GM13977 (cell line): ENCODE measurements at regions not wholly inside any gene's neighbourhood (a gene's known extent, or its start where the extent isn't known, plus 50 kb on each side); places are given as distances from the start of the nearest gene placed in this dataset.

ENCODE experiments used
- DNase-seq: peaks from one replicate; pipeline ENCODE4 v3.0.0; 2012; ENCODE audit warnings: low spot score
- CTCF ChIP-seq: IDR thresholded peaks from 2 replicates; pipeline ENCODE4 v1.5.1; 2012; ENCODE audit warnings: mild to moderate bottlenecking, control low read depth; ENCODE audit not compliant: insufficient read depth; ENCODE audit errors: extremely low read depth, missing control alignments
- in situ Hi-C: fragments of 300-500 bp; cut with MboI; formaldehyde crosslinking; loops from one replicate; pipeline ENCODE4 v1.12.0; 2022; ENCODE audit warnings: low sequenced_read_pairs, low pct_unique_long_range_greater_than_20kb, mixed read lengths, inconsistent platforms; ENCODE audit not compliant: unreplicated experiment

GRCh38 chr6:53974941-53975340 is 136.3 kb upstream of the MLIP start:
- no peak for DNase-seq
- in situ Hi-C loops: no loop called here
- no peak for TF ChIP-seq CTCF

GRCh38 chr6:53975941-53976615 is 135.2 kb upstream of the MLIP start:
- in situ Hi-C loops: no loop called here
- no peak for DNase-seq
- TF ChIP-seq CTCF: no peak

GRCh38 chr6:53977551-53977950 is 133.7 kb upstream of the MLIP start:
- DNase-seq: no peak
- TF ChIP-seq CTCF: no peak
- in situ Hi-C loops: no loop called here

DNA sequence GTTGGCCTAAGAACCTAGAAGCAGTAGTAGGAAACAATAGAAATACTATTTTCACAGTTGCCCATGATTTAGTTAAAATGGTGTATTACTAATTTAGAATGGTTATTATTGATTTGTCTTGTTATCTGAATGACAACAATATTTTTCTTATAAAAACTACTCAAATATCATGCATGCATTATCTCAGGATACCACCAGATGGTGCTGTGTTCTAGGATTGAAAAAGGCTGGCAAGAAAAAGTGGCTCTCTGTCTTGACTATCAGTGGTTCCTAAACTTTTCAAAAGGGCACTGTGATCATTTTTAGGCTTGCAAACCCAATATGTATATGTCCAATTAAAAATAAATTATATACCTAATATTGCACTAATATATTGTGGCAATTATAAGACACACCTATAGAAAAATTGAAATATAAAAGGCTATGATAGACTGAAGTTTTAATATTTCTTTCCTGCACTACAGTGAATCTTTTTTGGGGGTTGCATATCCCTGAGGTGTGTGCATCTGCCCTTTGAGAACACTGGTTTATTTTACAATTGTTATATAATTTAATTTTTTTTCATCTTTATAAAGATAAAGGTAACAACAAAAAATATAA is 131.7 kb upstream of the MLIP start:
- in situ Hi-C loops: no loop called here
- peak; percentile 28 for DNase-seq

GRCh38 chr6:53982366-53983050 is 128.7 kb upstream of the MLIP start:
- TF ChIP-seq CTCF: no peak
- DNase-seq: no peak
- in situ Hi-C loops: no loop called here

More for the DNA sequence above, 131.7 kb upstream of the MLIP start:
- peak; percentile 80 for TF ChIP-seq CTCF

DNA sequence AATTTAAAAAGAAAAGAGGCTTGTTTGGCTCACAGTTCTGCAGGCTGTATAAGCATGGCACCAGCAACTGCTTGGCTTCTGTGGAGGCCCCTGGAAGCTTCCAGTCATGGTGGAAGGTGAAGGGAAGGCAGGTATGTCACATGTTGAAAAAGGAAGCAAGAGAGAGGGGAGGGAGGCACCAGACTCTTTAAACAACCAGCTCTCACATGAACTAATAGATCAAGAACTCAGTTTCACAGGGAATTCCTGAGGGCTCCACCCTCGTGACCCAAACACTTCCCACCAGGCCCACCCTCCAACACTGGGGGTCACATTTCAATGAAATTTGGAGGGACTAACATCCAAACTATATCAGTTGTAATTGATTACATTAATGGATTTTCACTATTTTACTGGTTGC is 127.9 kb upstream of the MLIP start:
- no peak for TF ChIP-seq CTCF
- in situ Hi-C loops: no loop called here
- no peak for DNase-seq
